Endothelial cell (in vitro differentiated cells): ENCODE measurements at regions not wholly inside any gene's neighbourhood (a gene's known extent, or its start where the extent isn't known, plus 50 kb on each side); places are given as distances from the start of the nearest gene placed in this dataset.

Experiments used
- DNase-seq: peaks from one replicate; pipeline ENCODE4 v3.0.0; 2021; ENCODE audit warnings: low spot score
- H3K27ac Mint-ChIP-seq: one replicate; pipeline ENCODE4 v1.8.0; 2021; ENCODE audit warnings: mixed read lengths, inconsistent platforms; ENCODE audit not compliant: unreplicated experiment
- H3K27me3 Mint-ChIP-seq: one replicate; pipeline ENCODE4 v1.8.0; 2021; ENCODE audit warnings: mild to moderate bottlenecking, moderate library complexity, mixed read lengths, inconsistent platforms; ENCODE audit not compliant: unreplicated experiment
- H3K36me3 Mint-ChIP-seq: one replicate; pipeline ENCODE4 v1.8.0; 2021; ENCODE audit warnings: mild to moderate bottlenecking, low read depth, mixed read lengths, inconsistent platforms; ENCODE audit not compliant: unreplicated experiment
- H3K4me1 Mint-ChIP-seq: one replicate; pipeline ENCODE4 v1.8.0; 2021; ENCODE audit warnings: mild to moderate bottlenecking, mixed read lengths, inconsistent platforms; ENCODE audit not compliant: unreplicated experiment
- H3K4me3 Mint-ChIP-seq: one replicate; pipeline ENCODE4 v1.8.0; 2021; ENCODE audit warnings: mild to moderate bottlenecking, mixed read lengths, inconsistent platforms; ENCODE audit not compliant: unreplicated experiment
- H3K9me3 Mint-ChIP-seq: one replicate; pipeline ENCODE4 v1.8.0; 2021; ENCODE audit warnings: mixed read lengths, inconsistent platforms; ENCODE audit not compliant: unreplicated experiment
- TF ChIP-seq, protein P1 (sequence below): fragments of 200-600 bp; sonication (generic); IDR thresholded peaks from one replicate; pipeline ENCODE4 v1.5.0; 2021; ENCODE audit warnings: antibody characterized with exemption; ENCODE audit not compliant: unreplicated experiment

DNA sequence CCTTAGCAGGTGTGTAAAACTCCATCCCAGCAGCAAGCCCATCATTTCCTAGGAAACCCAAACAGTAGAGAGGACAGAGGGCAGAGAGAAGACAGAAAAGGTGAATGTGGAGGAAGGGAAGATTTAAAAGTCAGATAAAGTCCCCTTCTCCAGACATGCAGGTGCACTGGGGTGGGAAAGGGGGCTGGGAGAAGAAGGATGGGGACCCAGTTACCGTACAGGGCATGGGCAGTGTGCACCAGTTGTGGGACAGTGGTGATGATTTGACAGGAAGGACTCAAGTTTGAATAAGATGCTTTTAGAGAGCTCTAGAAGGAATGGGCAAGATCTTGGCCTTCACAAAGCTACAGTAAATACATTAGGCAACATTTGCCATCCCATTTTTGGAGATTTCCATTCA is 110.7 kb upstream of the PLXNA4 start:
- H3K27me3 Mint-ChIP-seq, result peaks cover 2% of the 10 kb centered on the region
- H3K9me3 Mint-ChIP-seq, result no peaks in the 10 kb centered on the region
- no peaks in the 10 kb centered on the region for H3K36me3 Mint-ChIP-seq
- H3K4me3 Mint-ChIP-seq, result no peak overlapping the region
- H3K27ac Mint-ChIP-seq, result no peak overlapping the region
- DNase-seq, result no peak
- no peaks in the 10 kb centered on the region for H3K4me1 Mint-ChIP-seq
- TF ChIP-seq, protein P1, sequence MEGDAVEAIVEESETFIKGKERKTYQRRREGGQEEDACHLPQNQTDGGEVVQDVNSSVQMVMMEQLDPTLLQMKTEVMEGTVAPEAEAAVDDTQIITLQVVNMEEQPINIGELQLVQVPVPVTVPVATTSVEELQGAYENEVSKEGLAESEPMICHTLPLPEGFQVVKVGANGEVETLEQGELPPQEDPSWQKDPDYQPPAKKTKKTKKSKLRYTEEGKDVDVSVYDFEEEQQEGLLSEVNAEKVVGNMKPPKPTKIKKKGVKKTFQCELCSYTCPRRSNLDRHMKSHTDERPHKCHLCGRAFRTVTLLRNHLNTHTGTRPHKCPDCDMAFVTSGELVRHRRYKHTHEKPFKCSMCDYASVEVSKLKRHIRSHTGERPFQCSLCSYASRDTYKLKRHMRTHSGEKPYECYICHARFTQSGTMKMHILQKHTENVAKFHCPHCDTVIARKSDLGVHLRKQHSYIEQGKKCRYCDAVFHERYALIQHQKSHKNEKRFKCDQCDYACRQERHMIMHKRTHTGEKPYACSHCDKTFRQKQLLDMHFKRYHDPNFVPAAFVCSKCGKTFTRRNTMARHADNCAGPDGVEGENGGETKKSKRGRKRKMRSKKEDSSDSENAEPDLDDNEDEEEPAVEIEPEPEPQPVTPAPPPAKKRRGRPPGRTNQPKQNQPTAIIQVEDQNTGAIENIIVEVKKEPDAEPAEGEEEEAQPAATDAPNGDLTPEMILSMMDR, result no peak

DNA sequence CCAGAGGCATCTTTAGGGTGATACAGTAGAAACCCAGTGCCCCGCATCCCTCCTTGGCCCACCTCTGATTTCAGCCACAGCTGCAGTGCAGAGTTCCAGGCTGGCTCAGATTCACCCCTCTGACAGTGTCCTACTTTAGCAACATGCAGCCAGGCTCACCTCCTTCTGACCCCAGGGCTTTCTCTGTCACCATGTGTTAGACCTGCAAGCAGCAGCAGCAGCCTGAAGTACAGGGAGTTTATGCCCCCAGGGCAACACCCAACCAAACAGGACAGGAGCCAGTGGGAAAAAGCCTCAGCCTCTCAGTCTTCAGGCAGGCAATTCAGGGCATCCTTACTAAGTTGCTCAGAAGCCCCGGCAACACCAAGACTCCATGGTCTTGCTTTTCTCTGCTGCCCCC is 109.0 kb upstream of the PLXNA4 start:
- peaks cover 4% of the 10 kb centered on the region for H3K27me3 Mint-ChIP-seq
- no peak overlapping the region for H3K4me3 Mint-ChIP-seq
- no peaks in the 10 kb centered on the region for H3K4me1 Mint-ChIP-seq
- DNase-seq, result no peak
- TF ChIP-seq, protein P1, result no peak
- H3K9me3 Mint-ChIP-seq, result no peaks in the 10 kb centered on the region
- no peak overlapping the region for H3K27ac Mint-ChIP-seq
- H3K36me3 Mint-ChIP-seq, result no peaks in the 10 kb centered on the region

DNA sequence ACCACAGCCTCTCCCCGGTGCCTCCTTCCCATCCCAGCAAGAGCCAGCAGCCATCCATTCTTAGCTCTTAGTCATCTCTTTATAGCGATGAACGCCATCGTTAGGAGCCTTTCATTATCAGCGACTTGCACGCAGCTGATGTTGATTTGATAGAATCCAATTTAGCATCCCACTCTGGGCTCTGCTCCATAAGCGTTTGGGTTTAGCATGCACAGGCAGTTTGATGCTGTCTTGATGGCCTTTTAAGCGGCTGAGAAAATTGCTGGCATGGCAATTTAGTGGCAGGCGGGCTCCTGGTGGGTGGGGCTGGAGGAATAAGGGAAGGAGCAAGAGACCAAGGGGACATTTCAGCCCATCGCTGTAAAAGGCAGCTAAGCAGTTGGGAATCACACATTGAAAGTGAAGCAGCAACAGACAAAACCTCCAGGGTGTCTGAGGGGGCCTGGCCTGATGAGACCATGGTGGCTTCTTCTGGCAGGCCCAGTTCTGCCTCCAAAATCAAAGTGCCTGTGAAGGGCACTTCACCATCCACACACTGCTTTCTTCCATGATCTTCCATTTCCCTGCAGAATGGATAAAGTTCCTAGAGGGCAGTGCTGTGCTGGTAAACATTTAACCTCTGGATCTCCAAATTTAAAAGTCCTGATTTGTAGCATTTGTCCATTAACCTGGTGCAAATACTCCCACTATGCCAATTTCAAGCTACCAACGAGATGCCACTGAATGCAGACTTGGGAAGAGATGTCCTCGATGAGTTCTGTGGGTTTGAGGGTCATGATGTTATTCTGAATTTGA is 107.8 kb upstream of the PLXNA4 start:
- no peaks in the 10 kb centered on the region for H3K36me3 Mint-ChIP-seq
- DNase-seq, result no peak
- no peak overlapping the region for H3K4me3 Mint-ChIP-seq
- no peaks in the 10 kb centered on the region for H3K9me3 Mint-ChIP-seq
- H3K4me1 Mint-ChIP-seq, result no peaks in the 10 kb centered on the region
- peaks cover 7% of the 10 kb centered on the region for H3K27me3 Mint-ChIP-seq
- TF ChIP-seq, protein P1, result no peak
- no peak overlapping the region for H3K27ac Mint-ChIP-seq

DNA sequence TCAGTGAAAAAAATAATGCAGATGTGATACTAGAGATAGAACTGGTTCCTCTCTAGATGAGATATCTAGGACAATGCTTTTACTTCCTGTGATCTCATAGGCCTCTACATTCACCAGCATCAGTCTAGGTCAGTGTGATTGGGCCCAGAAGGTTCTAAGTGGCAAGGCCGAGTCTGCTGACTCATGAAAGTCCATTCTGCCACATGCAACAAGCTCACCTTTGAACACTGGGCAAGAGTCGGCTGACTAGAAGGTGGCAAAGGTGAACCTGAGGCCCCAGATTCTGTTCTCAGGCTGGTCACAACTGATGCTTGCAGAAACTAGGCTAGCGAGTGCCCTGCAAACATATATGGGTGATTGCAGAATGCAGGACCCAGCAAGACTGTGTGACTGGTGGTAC is 105.7 kb upstream of the PLXNA4 start:
- H3K36me3 Mint-ChIP-seq, result no peaks in the 10 kb centered on the region
- TF ChIP-seq, protein P1, result no peak
- no peak overlapping the region for H3K4me3 Mint-ChIP-seq
- DNase-seq, result no peak
- peaks cover 4% of the 10 kb centered on the region for H3K4me1 Mint-ChIP-seq
- peaks cover 7% of the 10 kb centered on the region for H3K27me3 Mint-ChIP-seq
- no peak overlapping the region for H3K27ac Mint-ChIP-seq
- H3K9me3 Mint-ChIP-seq, result no peaks in the 10 kb centered on the region

DNA sequence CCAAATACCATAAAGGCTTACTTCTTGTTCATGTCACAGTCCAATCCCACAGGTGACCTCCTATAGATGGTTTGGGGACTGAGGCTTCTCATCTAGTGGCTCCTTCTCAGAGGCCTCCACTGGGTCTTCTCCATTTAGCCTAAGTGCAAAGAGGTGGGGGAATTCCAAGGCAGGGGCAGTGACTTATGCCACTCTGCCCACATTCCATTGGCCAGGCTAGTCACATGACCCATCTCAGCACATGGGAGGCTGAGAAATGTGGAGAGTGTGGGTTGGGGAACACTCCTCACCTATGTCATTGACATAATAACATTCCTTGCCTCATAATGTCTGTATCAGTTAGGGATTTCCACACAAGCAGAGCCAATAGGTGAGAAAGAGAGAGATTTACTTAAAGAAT is 104.3 kb upstream of the PLXNA4 start:
- no peak overlapping the region for H3K4me3 Mint-ChIP-seq
- peaks cover 6% of the 10 kb centered on the region for H3K27me3 Mint-ChIP-seq
- TF ChIP-seq, protein P1, result no peak
- no peak overlapping the region for H3K27ac Mint-ChIP-seq
- no peaks in the 10 kb centered on the region for H3K36me3 Mint-ChIP-seq
- H3K4me1 Mint-ChIP-seq, result peaks cover 4% of the 10 kb centered on the region
- DNase-seq, result no peak
- H3K9me3 Mint-ChIP-seq, result no peaks in the 10 kb centered on the region
